ENCODE measurements at regions not wholly inside any gene's neighbourhood (a gene's known extent, or its start where the extent isn't known, plus 50 kb on each side); places are given as distances from the start of the nearest gene placed in this dataset.

GRCh38 chr6:108746836-108747575 is 101.2 kb upstream of the ARMC2 start:
- intact Hi-C loops (cut with DNase I), result no loop called here
- no peaks in the 10 kb centered on the region for H3K27me3 ChIP-seq
- no peak overlapping the region for H3K27ac ChIP-seq
- TF ChIP-seq CTCF (IDR thresholded peaks at IDR 0.05), result no peak
- no peak for TF ChIP-seq POLR2A (IDR thresholded peaks at IDR 0.05)
- 72 to 91% methylated on average over 8 to 9 of the region's 9 CpGs for WGBS, 2 donors
- DNase-seq, result no peak
- H3K4me1 ChIP-seq, result peaks cover 0 to 3% (median 0%) of the 10 kb centered on the region in 3 donors
- H3K36me3 ChIP-seq, result no peaks in the 10 kb centered on the region
- no peak overlapping the region for H3K4me3 ChIP-seq
- no peaks in the 10 kb centered on the region for H3K9me3 ChIP-seq

GRCh38 chr6:108748055-108748454 is 100.2 kb upstream of the ARMC2 start:
- TF ChIP-seq POLR2A (IDR thresholded peaks at IDR 0.05) (no peak), CTCF (IDR thresholded peaks at IDR 0.05) (no peak)
- WGBS, 2 donors, result 27 to 88% methylated on average over 1 of the region's 1 CpG
- Histone ChIP-seq H3K4me1 (no peaks in the 10 kb centered on the region), H3K9me3 (no peaks in the 10 kb centered on the region), H3K27ac (no peak overlapping the region), H3K4me3 (no peak overlapping the region), H3K27me3 (no peaks in the 10 kb centered on the region), H3K36me3 (no peaks in the 10 kb centered on the region)
- no peak for DNase-seq
- intact Hi-C loops (cut with DNase I), result no loop called here

DNA sequence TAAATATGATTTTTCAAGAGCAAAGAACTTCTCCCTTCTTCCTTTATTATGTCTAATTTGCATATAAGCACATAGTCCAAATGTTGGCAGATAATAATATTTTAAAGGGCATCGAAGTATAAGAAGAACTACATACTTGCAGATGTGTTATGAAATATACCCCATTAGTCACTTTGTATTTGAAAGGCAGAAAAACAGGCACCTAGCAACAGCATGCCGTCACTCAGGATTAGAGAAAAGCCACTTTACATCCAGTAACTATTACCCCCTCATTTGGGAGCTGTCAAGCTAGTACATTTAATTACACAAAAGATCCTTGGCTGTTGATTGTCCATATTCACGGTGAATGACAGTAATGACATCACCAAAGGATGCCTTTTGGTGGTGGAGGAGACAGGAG is 99.3 kb upstream of the ARMC2 start:
- TF ChIP-seq CTCF (IDR thresholded peaks at IDR 0.05) (no peak), POLR2A (IDR thresholded peaks at IDR 0.05) (no peak)
- intact Hi-C loops (cut with DNase I), result no loop called here
- Histone ChIP-seq H3K4me1 (no peaks in the 10 kb centered on the region), H3K9me3 (no peaks in the 10 kb centered on the region), H3K4me3 (no peak overlapping the region), H3K27me3 (no peaks in the 10 kb centered on the region), H3K27ac (no peak overlapping the region), H3K36me3 (no peaks in the 10 kb centered on the region)
- no peak for DNase-seq
- 56 to 63% methylated on average over 3 of the region's 3 CpGs for WGBS, 2 donors

GRCh38 chr6:108750801-108751200 is 97.4 kb upstream of the ARMC2 start:
- H3K4me3 ChIP-seq, result no peak overlapping the region
- no peaks in the 10 kb centered on the region for H3K36me3 ChIP-seq
- peaks cover 0 to 7% (median 0%) of the 10 kb centered on the region in 3 donors for H3K4me1 ChIP-seq
- 66 to 78% methylated on average over 7 to 8 of the region's 8 CpGs for WGBS, 2 donors
- intact Hi-C loops (cut with DNase I), result no loop called here
- no peaks in the 10 kb centered on the region for H3K9me3 ChIP-seq
- TF ChIP-seq POLR2A (IDR thresholded peaks at IDR 0.05) (no peak), CTCF (IDR thresholded peaks at IDR 0.05) (no peak)
- H3K27ac ChIP-seq, result no peak overlapping the region
- no peaks in the 10 kb centered on the region for H3K27me3 ChIP-seq
- DNase-seq, result no peak

GRCh38 chr6:108751282-108751681 is 96.9 kb upstream of the ARMC2 start:
- peaks cover 0 to 10% (median 0%) of the 10 kb centered on the region in 3 donors for H3K4me1 ChIP-seq
- WGBS, 2 donors, result 87 to 94% methylated on average over 4 to 5 of the region's 5 CpGs
- no peaks in the 10 kb centered on the region for H3K36me3 ChIP-seq
- H3K27ac ChIP-seq, result no peak overlapping the region
- H3K27me3 ChIP-seq, result no peaks in the 10 kb centered on the region
- DNase-seq, result no peak
- intact Hi-C loops (cut with DNase I), result no loop called here
- H3K4me3 ChIP-seq, result no peak overlapping the region
- TF ChIP-seq CTCF (IDR thresholded peaks at IDR 0.05), result no peak
- no peak for TF ChIP-seq POLR2A (IDR thresholded peaks at IDR 0.05)
- no peaks in the 10 kb centered on the region for H3K9me3 ChIP-seq

All from esophagus squamous epithelium (tissue), 5 donors.